Caco-2 (cell line): ENCODE measurements at regions not wholly inside any gene's neighbourhood (a gene's known extent, or its start where the extent isn't known, plus 50 kb on each side); places are given as distances from the start of the nearest gene placed in this dataset.

Source experiments
- BruUV-seq: library from RNA; stranded (reverse); fragments of 400-500 nt; replicated peaks from 2 replicates; lab custom pipeline; 2021; lab: Mats Ljungman, UMichigan
- CTCF ChIA-PET: fragments of 300-600 bp; sonication (Branson Sonifier 250); formaldehyde crosslinking; loops from one replicate; lab custom pipeline; 2022; ENCODE audit warnings: antibody characterized with exemption; lab: Charles Lee
- POLR2A ChIA-PET: fragments of 300-600 bp; sonication (Branson Sonifier 250); formaldehyde crosslinking; loops from one replicate; lab custom pipeline; 2022; ENCODE audit warnings: antibody characterized with exemption; lab: Charles Lee
- DNase-seq, 2 experiments: peaks; one replicate each; pipeline versions ENCODE4 v3.0.0 to v3.0.0-alpha.2; 2020 to 2022
- H3K27me3 ChIP-seq: replicated peaks from 2 replicates; pipeline ENCODE4 v1.6.0; 2011; ENCODE audit warnings: low read length; ENCODE audit not compliant: control insufficient read depth, insufficient read depth
- H3K36me3 ChIP-seq: 2 replicates; pipeline ENCODE4 v1.5.1; 2011; ENCODE audit warnings: low read length; ENCODE audit not compliant: control insufficient read depth, insufficient read depth
- H3K4me1 ChIP-seq: fragments of 250-450 bp; sonication (Bioruptor Pico); 2 replicates; pipeline ENCODE4 v1.5.1; 2020; ENCODE audit warnings: mild to moderate bottlenecking
- H3K4me3 ChIP-seq: 2 replicates; pipeline ENCODE4 v1.5.1; 2011; ENCODE audit warnings: low read depth, mild to moderate bottlenecking, control low read depth, low read length
- H3K9me3 ChIP-seq: fragments of 250-450 bp; sonication (Bioruptor Pico); 2 replicates; pipeline ENCODE4 v1.5.1; 2020; ENCODE audit warnings: mild to moderate bottlenecking, moderate library complexity
- H3K27ac Mint-ChIP-seq: one replicate; pipeline ENCODE4 v1.8.0; 2022; ENCODE audit warnings: mixed read lengths; ENCODE audit not compliant: unreplicated experiment
- H3K27me3 Mint-ChIP-seq: one replicate; pipeline ENCODE4 v1.8.0; 2022; ENCODE audit warnings: mixed read lengths; ENCODE audit not compliant: insufficient read depth, unreplicated experiment
- H3K36me3 Mint-ChIP-seq: one replicate; pipeline ENCODE4 v1.8.0; 2022; ENCODE audit warnings: mild to moderate bottlenecking, mixed read lengths; ENCODE audit not compliant: insufficient read depth, unreplicated experiment
- H3K4me1 Mint-ChIP-seq: one replicate; pipeline ENCODE4 v1.8.0; 2022; ENCODE audit warnings: low read depth, mixed read lengths; ENCODE audit not compliant: unreplicated experiment
- H3K4me3 Mint-ChIP-seq: one replicate; pipeline ENCODE4 v1.8.0; 2022; ENCODE audit warnings: mild to moderate bottlenecking, moderate library complexity, mixed read lengths; ENCODE audit not compliant: unreplicated experiment
- H3K9me3 Mint-ChIP-seq: one replicate; pipeline ENCODE4 v1.8.0; 2022; ENCODE audit warnings: mixed read lengths; ENCODE audit not compliant: unreplicated experiment
- intact Hi-C: fragments of 100-400 bp; cut with micrococcal nuclease; formaldehyde crosslinking; loops from one replicate; pipeline ENCODE4 v1.10.0; 2022; ENCODE audit not compliant: unreplicated experiment
- TF ChIP-seq, protein P1 (sequence below), 2 experiments: fragments of 200-600 bp in 1 of 2; IDR thresholded peaks; 1 replicate in 1 of 2; 2 replicates in 1 of 2; pipeline versions ENCODE4 v1.5.1 to v1.8.0; 2011 to 2022; ENCODE audit warnings: antibody characterized with exemption in 1 of 2, control low read depth in 1 of 2, inconsistent platforms in 1 of 2, low read depth in 1 of 2, low read length in 1 of 2, mild to moderate bottlenecking in 1 of 2, moderate library complexity in 1 of 2; ENCODE audit not compliant: insufficient read depth in 1 of 2, severe bottlenecking in 1 of 2, unreplicated experiment in 1 of 2

DNA sequence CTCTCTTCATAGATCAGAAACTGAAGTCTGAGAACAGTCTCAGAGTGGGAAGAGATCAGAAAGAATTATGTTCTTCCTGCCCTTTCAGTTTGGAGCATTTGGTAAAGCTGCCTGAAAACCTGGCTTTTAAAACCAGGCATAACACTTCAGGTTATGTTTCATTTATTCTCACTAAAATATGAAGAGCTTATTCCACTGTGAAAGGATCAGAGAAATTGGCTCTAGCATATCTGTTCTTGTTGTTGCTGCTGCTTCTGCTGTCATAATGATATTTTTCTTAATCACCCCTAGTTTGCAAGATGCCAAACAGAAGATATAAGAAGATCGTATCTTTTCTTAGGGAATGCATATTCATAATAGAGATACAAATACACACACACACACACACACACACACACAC is 476.9 kb downstream of the XIRP2 start:
- no peaks in the 10 kb centered on the region for H3K9me3 Mint-ChIP-seq
- no peak overlapping the region for H3K27ac Mint-ChIP-seq
- Histone ChIP-seq H3K9me3 (no peaks in the 10 kb centered on the region), H3K4me3 (no peak overlapping the region), H3K27me3 (no peaks in the 10 kb centered on the region), H3K36me3 (no peaks in the 10 kb centered on the region), H3K4me1 (no peaks in the 10 kb centered on the region)
- TF ChIP-seq, protein P1, sequence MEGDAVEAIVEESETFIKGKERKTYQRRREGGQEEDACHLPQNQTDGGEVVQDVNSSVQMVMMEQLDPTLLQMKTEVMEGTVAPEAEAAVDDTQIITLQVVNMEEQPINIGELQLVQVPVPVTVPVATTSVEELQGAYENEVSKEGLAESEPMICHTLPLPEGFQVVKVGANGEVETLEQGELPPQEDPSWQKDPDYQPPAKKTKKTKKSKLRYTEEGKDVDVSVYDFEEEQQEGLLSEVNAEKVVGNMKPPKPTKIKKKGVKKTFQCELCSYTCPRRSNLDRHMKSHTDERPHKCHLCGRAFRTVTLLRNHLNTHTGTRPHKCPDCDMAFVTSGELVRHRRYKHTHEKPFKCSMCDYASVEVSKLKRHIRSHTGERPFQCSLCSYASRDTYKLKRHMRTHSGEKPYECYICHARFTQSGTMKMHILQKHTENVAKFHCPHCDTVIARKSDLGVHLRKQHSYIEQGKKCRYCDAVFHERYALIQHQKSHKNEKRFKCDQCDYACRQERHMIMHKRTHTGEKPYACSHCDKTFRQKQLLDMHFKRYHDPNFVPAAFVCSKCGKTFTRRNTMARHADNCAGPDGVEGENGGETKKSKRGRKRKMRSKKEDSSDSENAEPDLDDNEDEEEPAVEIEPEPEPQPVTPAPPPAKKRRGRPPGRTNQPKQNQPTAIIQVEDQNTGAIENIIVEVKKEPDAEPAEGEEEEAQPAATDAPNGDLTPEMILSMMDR (IDR thresholded peaks at IDR 0.05; ENCODE audit: insufficient read depth in 1 of 2, low read depth in 1 of 2, low read length in 1 of 2, severe bottlenecking in 1 of 2, unreplicated experiment in 1 of 2): no peak
- ChIA-PET CTCF (no interaction called here), POLR2A (no interaction called here)
- H3K36me3 Mint-ChIP-seq: no peaks in the 10 kb centered on the region
- DNase-seq: no peak
- no peaks in the 10 kb centered on the region for H3K27me3 Mint-ChIP-seq
- intact Hi-C loops: no loop called here
- no TSS peak for BruUV-seq
- no peaks in the 10 kb centered on the region for H3K4me1 Mint-ChIP-seq
- no peak overlapping the region for H3K4me3 Mint-ChIP-seq

DNA sequence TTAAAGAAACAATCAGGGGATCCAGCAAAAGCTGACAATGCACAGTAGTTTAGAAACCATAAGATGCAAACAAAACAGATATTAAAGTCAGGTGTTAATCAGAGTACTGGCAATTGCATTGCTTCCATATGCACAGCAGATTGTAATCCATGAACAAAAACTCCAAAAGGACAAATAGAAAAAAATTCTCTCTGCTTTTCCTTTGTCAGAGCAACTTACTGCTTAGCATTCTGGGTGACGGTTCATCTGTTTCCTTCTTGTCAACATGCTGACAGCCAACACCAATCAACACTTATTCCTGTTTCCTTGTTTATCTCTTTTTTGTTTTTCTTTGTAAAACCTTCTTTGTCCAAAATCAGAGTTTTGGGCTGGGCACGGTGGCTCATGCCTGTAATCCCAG is 473.1 kb downstream of the XIRP2 start:
- H3K27me3 Mint-ChIP-seq: no peaks in the 10 kb centered on the region
- no peaks in the 10 kb centered on the region for H3K9me3 Mint-ChIP-seq
- no peak for DNase-seq
- no peaks in the 10 kb centered on the region for H3K4me1 Mint-ChIP-seq
- POLR2A ChIA-PET: no interaction called here
- H3K9me3 ChIP-seq: no peaks in the 10 kb centered on the region
- H3K4me3 Mint-ChIP-seq: no peak overlapping the region
- H3K36me3 Mint-ChIP-seq: no peaks in the 10 kb centered on the region
- CTCF ChIA-PET: no interaction called here
- TF ChIP-seq, protein P1 (IDR thresholded peaks at IDR 0.05; ENCODE audit: insufficient read depth in 1 of 2, low read depth in 1 of 2, low read length in 1 of 2, severe bottlenecking in 1 of 2, unreplicated experiment in 1 of 2): no peak
- BruUV-seq: no TSS peak
- H3K27ac Mint-ChIP-seq: no peak overlapping the region
- H3K4me3 ChIP-seq: no peak overlapping the region
- no peaks in the 10 kb centered on the region for H3K4me1 ChIP-seq
- H3K36me3 ChIP-seq: no peaks in the 10 kb centered on the region
- intact Hi-C loops: no loop called here
- no peaks in the 10 kb centered on the region for H3K27me3 ChIP-seq

DNA sequence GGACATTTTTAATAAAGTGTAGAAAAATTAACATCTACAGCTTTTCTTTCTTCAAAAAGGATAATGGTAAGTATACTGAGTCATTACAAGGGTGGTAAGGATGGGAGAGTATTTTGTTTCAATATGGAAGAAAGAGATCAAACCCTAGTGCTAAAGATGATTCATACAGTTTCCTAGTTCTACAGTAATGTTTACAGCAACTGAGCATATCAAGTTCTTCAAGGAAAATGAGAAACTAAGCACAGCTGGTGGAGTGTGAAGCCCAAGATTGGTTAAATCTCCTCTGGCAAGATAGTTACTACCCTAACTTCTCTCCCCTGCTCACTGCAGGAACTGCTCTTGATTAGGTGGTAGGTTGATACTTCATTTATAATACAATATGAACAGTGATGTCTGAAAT is 467.5 kb downstream of the XIRP2 start:
- BruUV-seq: no TSS peak
- POLR2A ChIA-PET: no interaction called here
- no peaks in the 10 kb centered on the region for H3K9me3 Mint-ChIP-seq

More for the DNA sequence above, 467.5 kb downstream of the XIRP2 start:
- Histone ChIP-seq H3K27me3 (no peaks in the 10 kb centered on the region), H3K4me1 (no peaks in the 10 kb centered on the region), H3K9me3 (no peaks in the 10 kb centered on the region), H3K36me3 (no peaks in the 10 kb centered on the region), H3K4me3 (no peak overlapping the region)
- no peak overlapping the region for H3K27ac Mint-ChIP-seq
- CTCF ChIA-PET: no interaction called here
- no peaks in the 10 kb centered on the region for H3K4me1 Mint-ChIP-seq
- H3K36me3 Mint-ChIP-seq: no peaks in the 10 kb centered on the region
- TF ChIP-seq, protein P1 (IDR thresholded peaks at IDR 0.05; ENCODE audit: insufficient read depth in 1 of 2, low read depth in 1 of 2, low read length in 1 of 2, severe bottlenecking in 1 of 2, unreplicated experiment in 1 of 2): no peak
- intact Hi-C loops: no loop called here
- no peak overlapping the region for H3K4me3 Mint-ChIP-seq
- H3K27me3 Mint-ChIP-seq: no peaks in the 10 kb centered on the region
- DNase-seq: no peak
